Thyroid gland (tissue), 4 donors: ENCODE measurements at regions not wholly inside any gene's neighbourhood (a gene's known extent, or its start where the extent isn't known, plus 50 kb on each side); places are given as distances from the start of the nearest gene placed in this dataset.
"Not testable (repeated sequence)": the region's sequence is repeated elsewhere in the genome, so short reads cannot be mapped to it uniquely, and the experiment has no call there.

Experiments
- DNase-seq, 2 donors: peaks; one replicate each; pipeline ENCODE4 v3.0.0-alpha.2; 2019
- H3K27ac ChIP-seq, 3 donors: fragments of 200-600 bp; sonication (generic); 1 replicate in 2 of 3; 2 replicates in 1 of 3; pipeline ENCODE4 v1.5.1; 2016 to 2019; ENCODE audit warnings: mild to moderate bottlenecking in 1 of 3, moderate library complexity in 1 of 3
- H3K27me3 ChIP-seq: fragments of 200-600 bp; sonication (generic); one replicate; pipeline ENCODE4 v1.5.1; 2019
- H3K36me3 ChIP-seq, 2 donors: fragments of 200-600 bp; sonication (generic); one replicate each; pipeline ENCODE4 v1.5.1; 2016 to 2019
- H3K4me1 ChIP-seq, 2 donors: fragments of 200-600 bp; sonication (generic); one replicate each; pipeline ENCODE4 v1.5.1; 2017 to 2019
- H3K4me3 ChIP-seq, 3 donors: fragments of 200-600 bp; sonication (generic); replicated peaks in 1 of 3; 1 replicate in 2 of 3; 2 replicates in 1 of 3; pipeline ENCODE4 v1.5.1; 2016; ENCODE audit warnings: mild to moderate bottlenecking in 1 of 3
- H3K9me3 ChIP-seq: fragments of 200-600 bp; sonication (generic); one replicate; pipeline ENCODE4 v1.5.1; 2017
- POLR2A ChIP-seq, 2 donors: fragments of 450-650 bp; IDR thresholded peaks; one replicate each; pipeline ENCODE4 v1.6.1; 2017; ENCODE audit warnings: antibody characterized with exemption in 2 of 2, mild to moderate bottlenecking in 2 of 2, moderate library complexity in 1 of 2
- WGBS, 2 donors: methylation state at CpG; one replicate each; pipeline ENCODE4 v1.1.5; 2017; 5-methylcytosine and 5-hydroxymethylcytosine counted together
- intact Hi-C: fragments of 100-400 bp; cut with DNase I; formaldehyde crosslinking; loops from one replicate; pipeline ENCODE4 v1.15.1; 2023
- TF ChIP-seq, protein P1 (sequence below), 6 experiments: fragments of 200-600 bp in 3 of 6; fragments of 450-650 bp in 3 of 6; sonication (generic) in 3 of 6; IDR thresholded peaks; one replicate each; pipeline ENCODE4 v1.5.1; 2016 to 2019; ENCODE audit warnings: antibody characterized with exemption in 6 of 6, mild to moderate bottlenecking in 2 of 6, inconsistent platforms in 1 of 6, moderate library complexity in 1 of 6

DNA sequence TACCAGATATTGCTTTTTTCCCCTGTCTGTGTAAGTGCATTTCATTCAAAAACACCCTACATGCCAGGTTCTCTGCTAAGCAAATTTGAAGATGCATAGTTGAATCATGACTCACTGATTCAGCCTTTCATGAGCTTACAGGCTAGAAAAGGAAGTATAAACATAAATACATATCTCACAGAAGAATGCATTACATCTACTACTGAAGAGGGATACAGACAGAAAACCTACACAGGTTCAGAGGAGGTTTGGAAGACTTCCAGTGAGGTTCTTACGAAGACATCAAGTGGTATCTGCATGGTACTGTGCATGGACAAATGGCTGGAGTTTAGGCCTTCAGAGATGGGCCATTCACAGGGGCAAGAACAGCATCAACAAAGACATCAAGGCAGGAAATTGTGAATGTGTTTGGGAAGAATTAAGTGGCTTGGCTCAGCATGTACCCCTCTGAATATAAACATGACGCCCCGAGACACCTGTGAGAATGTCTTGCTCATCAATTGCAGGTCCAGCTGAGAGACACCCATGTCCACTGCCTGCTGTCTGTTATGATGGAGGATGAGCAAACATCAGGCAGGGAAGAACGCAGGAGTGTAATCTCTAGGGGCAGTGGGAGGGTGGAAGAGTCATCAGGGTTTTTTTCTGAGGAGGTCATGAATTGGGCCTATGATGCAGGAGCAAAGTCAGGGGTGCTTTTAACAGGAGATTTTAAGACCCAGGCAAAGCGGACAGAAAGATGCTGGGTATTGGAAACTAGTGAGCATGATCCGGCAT, 105.1 kb upstream of the GALNT15 start:
- DNase-seq, result no peak
- H3K4me3 ChIP-seq, result no peak overlapping the region
- H3K4me1 ChIP-seq, result peaks cover 7 to 16% of the 10 kb centered on the region in 2 donors
- H3K36me3 ChIP-seq, result no peaks in the 10 kb centered on the region
- no peak overlapping the region for H3K27ac ChIP-seq
- H3K9me3 ChIP-seq, result no peaks in the 10 kb centered on the region
- TF ChIP-seq, protein P1, sequence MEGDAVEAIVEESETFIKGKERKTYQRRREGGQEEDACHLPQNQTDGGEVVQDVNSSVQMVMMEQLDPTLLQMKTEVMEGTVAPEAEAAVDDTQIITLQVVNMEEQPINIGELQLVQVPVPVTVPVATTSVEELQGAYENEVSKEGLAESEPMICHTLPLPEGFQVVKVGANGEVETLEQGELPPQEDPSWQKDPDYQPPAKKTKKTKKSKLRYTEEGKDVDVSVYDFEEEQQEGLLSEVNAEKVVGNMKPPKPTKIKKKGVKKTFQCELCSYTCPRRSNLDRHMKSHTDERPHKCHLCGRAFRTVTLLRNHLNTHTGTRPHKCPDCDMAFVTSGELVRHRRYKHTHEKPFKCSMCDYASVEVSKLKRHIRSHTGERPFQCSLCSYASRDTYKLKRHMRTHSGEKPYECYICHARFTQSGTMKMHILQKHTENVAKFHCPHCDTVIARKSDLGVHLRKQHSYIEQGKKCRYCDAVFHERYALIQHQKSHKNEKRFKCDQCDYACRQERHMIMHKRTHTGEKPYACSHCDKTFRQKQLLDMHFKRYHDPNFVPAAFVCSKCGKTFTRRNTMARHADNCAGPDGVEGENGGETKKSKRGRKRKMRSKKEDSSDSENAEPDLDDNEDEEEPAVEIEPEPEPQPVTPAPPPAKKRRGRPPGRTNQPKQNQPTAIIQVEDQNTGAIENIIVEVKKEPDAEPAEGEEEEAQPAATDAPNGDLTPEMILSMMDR (IDR thresholded peaks at IDR 0.05), result no peak
- no peak for TF ChIP-seq POLR2A (IDR thresholded peaks at IDR 0.05)
- intact Hi-C loops, result no loop called here
- WGBS, 2 donors, result 90 to 96% methylated on average over 6 of the region's 6 CpGs
- no peaks in the 10 kb centered on the region for H3K27me3 ChIP-seq

DNA sequence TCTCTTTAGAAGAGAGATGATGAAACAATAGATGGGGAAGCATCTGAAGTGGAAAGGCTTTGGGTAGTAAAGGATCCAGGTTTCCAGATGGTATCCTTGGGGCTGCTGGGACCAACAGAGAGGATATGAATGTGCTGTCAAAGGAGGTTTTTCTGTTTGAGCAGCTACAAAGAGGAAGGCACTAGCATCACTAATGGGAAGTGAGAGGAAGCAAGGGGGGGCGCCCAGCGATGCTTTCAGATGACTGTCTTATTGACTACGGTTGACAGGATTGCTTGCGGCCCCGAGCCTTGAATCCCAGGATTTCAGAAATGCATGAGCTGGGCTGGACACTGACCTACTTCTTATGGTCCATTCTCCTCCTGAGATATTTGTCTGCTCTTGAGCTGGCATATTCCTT, 103.8 kb upstream of the GALNT15 start:
- Histone ChIP-seq H3K9me3 (no peaks in the 10 kb centered on the region), H3K27me3 (no peaks in the 10 kb centered on the region), H3K27ac (no peak overlapping the region), H3K36me3 (no peaks in the 10 kb centered on the region), H3K4me1 (peaks cover 7 to 8% of the 10 kb centered on the region in 2 donors), H3K4me3 (no peak overlapping the region)
- intact Hi-C loops, result no loop called here
- TF ChIP-seq, protein P1 (IDR thresholded peaks at IDR 0.05), result no peak
- TF ChIP-seq POLR2A (IDR thresholded peaks at IDR 0.05), result no peak
- 79 to 81% methylated on average over 5 of the region's 5 CpGs for WGBS, 2 donors
- DNase-seq, result no peak

DNA sequence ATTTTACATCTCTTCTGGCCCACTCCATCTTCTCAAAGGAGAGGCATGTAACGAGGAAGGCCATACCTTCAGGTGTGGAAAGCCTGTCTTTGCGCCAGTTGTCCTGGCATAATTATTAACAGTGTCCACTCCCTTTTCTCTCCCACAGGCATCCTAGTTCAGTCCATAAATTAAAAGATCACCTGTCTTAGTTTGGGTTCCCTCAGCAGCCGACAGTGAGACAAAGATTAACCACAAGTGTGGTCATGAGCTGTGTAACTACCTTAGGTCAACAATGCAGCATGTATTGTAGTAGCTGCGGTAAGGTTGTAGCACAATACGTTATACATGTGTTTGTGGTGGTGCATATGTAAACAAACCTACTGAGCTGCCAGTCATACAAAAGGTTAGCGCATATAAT, 103.3 kb upstream of the GALNT15 start:
- no peak overlapping the region for H3K27ac ChIP-seq
- intact Hi-C loops, result no loop called here
- no peaks in the 10 kb centered on the region for H3K27me3 ChIP-seq
- no peak for DNase-seq
- H3K4me3 ChIP-seq, result no peak overlapping the region
- 94% methylated on average over 6 of the region's 6 CpGs for WGBS, 2 donors
- H3K36me3 ChIP-seq, result no peaks in the 10 kb centered on the region
- TF ChIP-seq, protein P1 (IDR thresholded peaks at IDR 0.05), result no peak
- no peak for TF ChIP-seq POLR2A (IDR thresholded peaks at IDR 0.05)
- peaks cover 7 to 8% of the 10 kb centered on the region in 2 donors for H3K4me1 ChIP-seq
- no peaks in the 10 kb centered on the region for H3K9me3 ChIP-seq

DNA sequence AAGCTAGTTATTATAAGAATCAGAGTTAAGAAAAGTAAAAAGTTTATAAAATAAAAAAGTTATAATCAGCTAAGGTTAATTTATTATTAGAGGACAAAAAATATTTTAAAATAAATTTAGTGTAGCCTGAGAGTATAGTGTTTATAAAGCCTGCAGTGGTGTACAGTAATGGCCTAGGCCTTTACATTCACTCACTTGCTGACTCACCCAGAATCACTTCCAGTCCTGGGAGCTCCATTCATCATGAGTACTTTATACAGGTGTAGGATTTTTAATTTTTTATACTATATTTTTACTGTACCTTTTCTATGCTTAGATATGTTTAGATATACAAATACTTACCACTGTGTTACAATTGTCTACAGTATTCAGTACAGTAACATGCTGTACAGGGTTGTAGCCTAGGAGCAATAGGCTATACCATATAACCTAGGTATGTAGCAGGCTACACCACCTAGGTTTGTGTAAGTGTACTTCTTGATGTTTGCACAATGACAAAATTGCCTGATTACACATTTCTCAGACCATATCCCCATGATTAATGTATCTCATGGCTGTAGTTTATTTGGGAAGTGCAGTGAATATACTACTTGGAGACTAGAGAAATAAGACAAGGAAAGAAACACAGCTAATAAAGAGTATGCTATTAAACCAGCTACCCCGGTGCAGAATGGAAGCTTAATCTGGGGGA, 101.9 kb upstream of the GALNT15 start:
- 90 to 93% methylated on average over 1 of the region's 1 CpG for WGBS, 2 donors
- H3K27me3 ChIP-seq, result no peaks in the 10 kb centered on the region
- TF ChIP-seq, protein P1 (IDR thresholded peaks at IDR 0.05), result no peak
- TF ChIP-seq POLR2A (IDR thresholded peaks at IDR 0.05), result no peak
- H3K9me3 ChIP-seq, result no peaks in the 10 kb centered on the region
- intact Hi-C loops, result no loop called here
- no peak overlapping the region for H3K27ac ChIP-seq
- no peak overlapping the region for H3K4me3 ChIP-seq
- no peak for DNase-seq
- H3K36me3 ChIP-seq, result no peaks in the 10 kb centered on the region
- H3K4me1 ChIP-seq, result peaks cover 7 to 8% of the 10 kb centered on the region in 2 donors

DNA sequence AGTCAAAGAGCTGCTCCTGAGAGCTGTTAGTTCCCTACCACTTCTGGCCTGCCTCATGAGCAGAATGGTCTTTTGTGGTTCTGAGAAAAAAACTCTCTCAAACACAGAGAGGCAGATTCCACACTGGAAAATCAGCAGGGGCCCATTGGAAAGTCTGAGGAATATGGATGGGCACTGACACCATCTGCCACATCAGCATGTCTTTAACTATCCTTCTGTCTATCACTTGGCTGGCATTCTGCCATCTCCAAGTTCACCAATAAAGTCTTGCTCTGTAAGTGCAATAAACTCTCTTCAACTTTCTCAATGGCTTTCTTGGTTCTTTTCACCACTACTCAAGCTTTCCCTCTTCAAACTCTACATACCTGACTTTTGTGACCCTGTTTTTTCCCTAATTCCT, 101.3 kb upstream of the GALNT15 start:
- Histone ChIP-seq H3K4me3 (no peak overlapping the region), H3K27me3 (no peaks in the 10 kb centered on the region), H3K36me3 (no peaks in the 10 kb centered on the region), H3K4me1 (peaks cover 7 to 8% of the 10 kb centered on the region in 2 donors), H3K27ac (no peak overlapping the region), H3K9me3 (no peaks in the 10 kb centered on the region)
- intact Hi-C loops, result no loop called here
- no peak for TF ChIP-seq POLR2A (IDR thresholded peaks at IDR 0.05)
- TF ChIP-seq, protein P1 (IDR thresholded peaks at IDR 0.05), result no peak
- DNase-seq, result no peak

DNA sequence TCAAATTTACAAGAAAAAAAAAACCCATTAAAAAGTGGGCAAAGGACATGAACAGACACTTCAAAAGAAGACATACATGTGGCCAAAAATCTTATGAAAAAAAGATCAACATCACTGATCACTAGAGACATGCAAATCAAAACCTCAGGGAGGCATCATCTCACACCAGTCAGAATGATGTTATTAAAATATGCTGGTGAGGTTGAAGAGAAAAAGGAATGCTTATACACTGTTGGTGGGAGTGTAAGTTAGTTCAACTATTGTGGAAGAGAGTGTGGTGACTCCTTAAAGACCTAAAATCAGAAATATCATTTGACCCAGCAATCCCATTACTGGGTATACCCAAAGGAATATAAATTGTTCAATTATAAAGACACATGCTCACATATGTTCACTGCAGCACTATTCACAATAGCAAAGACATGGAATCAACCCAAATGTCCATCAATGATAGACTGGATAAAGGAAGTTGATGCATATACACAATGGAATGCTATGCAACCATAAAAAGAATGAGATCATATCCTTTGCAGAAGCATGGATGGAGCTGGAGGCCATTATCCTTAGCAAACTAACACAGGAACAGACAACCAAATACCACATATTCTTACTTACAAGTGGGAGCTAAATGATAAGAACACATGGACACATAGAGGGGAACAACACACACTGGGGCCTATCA, 100.3 kb upstream of the GALNT15 start:
- H3K4me3 ChIP-seq, H3K9me3 ChIP-seq, H3K4me1 ChIP-seq, H3K36me3 ChIP-seq, H3K27me3 ChIP-seq, DNase-seq, H3K27ac ChIP-seq, intact Hi-C loops: not testable (repeated sequence)
